HCT116 (cell line): ENCODE measurements at regions not wholly inside any gene's neighbourhood (a gene's known extent, or its start where the extent isn't known, plus 50 kb on each side); places are given as distances from the start of the nearest gene placed in this dataset.

Experiments used
- ATAC-seq: fragments of 200-7000 bp; cut with Tn5 transposase; 2 replicates; pipeline ENCODE4 v1.9.1; 2020; ENCODE audit warnings: mild to moderate bottlenecking, moderate library complexity
- BruUV-seq: library from RNA; stranded (reverse); fragments of 400-500 nt; replicated peaks from 2 replicates; lab custom pipeline; 2021; lab: Mats Ljungman, UMichigan
- CTCF ChIA-PET: fragments of 300-600 bp; sonication (Branson Sonifier 250); formaldehyde crosslinking; loops from one replicate; lab custom pipeline; 2021; ENCODE audit warnings: antibody characterized with exemption; lab: Charles Lee
- POLR2A ChIA-PET: fragments of 300-600, 350-600 bp; sonication (Branson Sonifier 250); formaldehyde crosslinking; loops from one replicate; lab custom pipeline; 2021; ENCODE audit warnings: antibody characterized with exemption; lab: Charles Lee
- RAD21 ChIA-PET, 2 experiments: fragments of 300-600 bp; sonication (Branson Sonifier 250); formaldehyde crosslinking; loops; one replicate each; lab custom pipeline; 2023; ENCODE audit warnings: low total read pairs in 2 of 2; ENCODE audit not compliant: uncharacterized antibody in 2 of 2, unreplicated experiment in 2 of 2, low non-redundant PET in 1 of 2; lab: Charles Lee
- DNase-seq: peaks from one replicate; pipeline ENCODE4 v3.0.0-alpha.2; 2010; ENCODE audit warnings: low read depth, low spot score
- H2AFZ ChIP-seq: fragments of 200-600 bp; shearing (Covaris generic), sonication (generic); 2 replicates; pipeline ENCODE4 v1.6.1; 2017; ENCODE audit warnings: low read depth, mixed run types, mixed read lengths, antibody characterized with exemption, low read length; ENCODE audit not compliant: poor library complexity, severe bottlenecking
- H3K27ac ChIP-seq: 2 replicates; pipeline ENCODE4 v1.5.1; 2012; ENCODE audit warnings: low read depth, low read length
- H3K27me3 ChIP-seq: fragments of 200-600 bp; sonication (generic); 2 replicates; pipeline ENCODE4 v1.6.1; 2016; ENCODE audit warnings: mixed run types, low read length, mixed read lengths; ENCODE audit not compliant: insufficient read depth
- H3K36me3 ChIP-seq, 2 experiments: fragments of 200-500 bp in 1 of 2; fragments of 200-600 bp in 1 of 2; sonication (Bioruptor generic) in 1 of 2; sonication (generic) in 1 of 2; 2 replicates each; pipeline versions ENCODE4 v1.5.1 to v1.6.1; 2014 to 2016; ENCODE audit warnings: low read length in 2 of 2, inconsistent platforms in 1 of 2, mixed read lengths in 1 of 2, mixed run types in 1 of 2; ENCODE audit not compliant: insufficient read depth in 2 of 2, control insufficient read depth in 1 of 2
- H3K4me1 ChIP-seq, 2 experiments: fragments of 200-600 bp in 1 of 2; sonication (generic) in 1 of 2; 2 replicates each; pipeline versions ENCODE4 v1.5.1 to v1.6.1; 2012 to 2017; ENCODE audit warnings: low read length in 2 of 2, inconsistent platforms in 1 of 2, mild to moderate bottlenecking in 1 of 2, mixed read lengths in 1 of 2, mixed run types in 1 of 2, moderate library complexity in 1 of 2; ENCODE audit not compliant: insufficient read depth in 2 of 2, control insufficient read depth in 1 of 2
- H3K4me2 ChIP-seq: fragments of 200-600 bp; sonication (generic); 2 replicates; pipeline ENCODE4 v1.6.1; 2017; ENCODE audit warnings: mixed run types, low read length, mixed read lengths
- H3K4me3 ChIP-seq, 2 experiments: fragments of 200-600 bp in 1 of 2; sonication (generic) in 1 of 2; replicated peaks in 1 of 2; 2 replicates each; pipeline ENCODE4 v1.5.1; 2011 to 2016; ENCODE audit warnings: low read length in 2 of 2, control low read depth in 1 of 2, low read depth in 1 of 2, mild to moderate bottlenecking in 1 of 2, mixed read lengths in 1 of 2, mixed run types in 1 of 2
- H3K79me2 ChIP-seq: fragments of 200-600 bp; sonication (generic); 2 replicates; pipeline ENCODE4 v1.6.1; 2017; ENCODE audit warnings: mild to moderate bottlenecking, mixed run types, low read length, moderate library complexity, mixed read lengths; ENCODE audit not compliant: insufficient read depth
- H3K9ac ChIP-seq: fragments of 200-600 bp; sonication (generic); 2 replicates; pipeline ENCODE4 v1.6.1; 2016; ENCODE audit warnings: low read length, mixed read lengths
- H3K9me2 ChIP-seq: fragments of 200-600 bp; sonication (generic), shearing (Covaris generic); 2 replicates; pipeline ENCODE4 v1.6.1; 2017; ENCODE audit warnings: mixed run types, mild to moderate bottlenecking, moderate library complexity; ENCODE audit not compliant: insufficient read depth
- H3K9me3 ChIP-seq, 2 experiments: fragments of 200-500 bp in 1 of 2; fragments of 200-600 bp in 1 of 2; sonication (Bioruptor generic) in 1 of 2; sonication (generic) in 1 of 2; 2 replicates each; pipeline ENCODE4 v1.6.1; 2014 to 2017; ENCODE audit warnings: low read length in 2 of 2, mixed read lengths in 2 of 2, inconsistent platforms in 1 of 2, low read depth in 1 of 2, mild to moderate bottlenecking in 1 of 2, mixed run types in 1 of 2, moderate library complexity in 1 of 2; ENCODE audit not compliant: control insufficient read depth in 1 of 2, insufficient read depth in 1 of 2
- H4K20me1 ChIP-seq: fragments of 200-600 bp; sonication (generic), shearing (Covaris generic); 2 replicates; pipeline ENCODE4 v1.6.1; 2017; ENCODE audit warnings: mixed run types, mild to moderate bottlenecking, moderate library complexity; ENCODE audit not compliant: insufficient read depth
- CBX3 ChIP-seq: IDR thresholded peaks from 2 replicates; pipeline ENCODE4 v1.6.1; 2012; ENCODE audit warnings: low read depth
- CEBPB ChIP-seq: IDR thresholded peaks from 2 replicates; pipeline ENCODE4 v1.6.1; 2012; ENCODE audit warnings: low read depth
- EGR1 ChIP-seq: IDR thresholded peaks from 2 replicates; pipeline ENCODE4 v1.6.1; 2012; ENCODE audit warnings: low read depth
- ELF1 ChIP-seq: IDR thresholded peaks from 2 replicates; pipeline ENCODE4 v1.6.1; 2012; ENCODE audit warnings: low read depth, borderline replicate concordance
- EZH2 ChIP-seq: fragments of 200-600 bp; sonication (generic); IDR thresholded peaks from 2 replicates; pipeline ENCODE4 v1.6.1; 2017; ENCODE audit warnings: antibody characterized with exemption, mixed run types
- FOSL1 ChIP-seq: IDR thresholded peaks from 2 replicates; pipeline ENCODE4 v1.6.1; 2012; ENCODE audit warnings: low read depth
- JUND ChIP-seq: IDR thresholded peaks from 2 replicates; pipeline ENCODE4 v1.6.1; 2012
- MAX ChIP-seq: IDR thresholded peaks from 2 replicates; pipeline ENCODE4 v1.6.1; 2012
- RAD21 ChIP-seq: IDR thresholded peaks from 2 replicates; pipeline ENCODE4 v1.6.1; 2012; ENCODE audit warnings: low read depth, mild to moderate bottlenecking
- SIN3A ChIP-seq: IDR thresholded peaks from 2 replicates; pipeline ENCODE4 v1.6.1; 2012; ENCODE audit warnings: low read depth
- SP1 ChIP-seq: IDR thresholded peaks from 2 replicates; pipeline ENCODE4 v1.6.1; 2012; ENCODE audit warnings: low read depth
- SRF ChIP-seq: IDR thresholded peaks from 2 replicates; pipeline ENCODE4 v1.6.1; 2012; ENCODE audit warnings: low read depth
- TCF7L2 ChIP-seq: IDR thresholded peaks from 2 replicates; pipeline ENCODE4 v1.7.0; 2011; ENCODE audit warnings: borderline replicate concordance, inconsistent platforms; ENCODE audit not compliant: insufficient read depth, insufficient read length; ENCODE audit errors: extremely low read depth
- YY1 ChIP-seq: IDR thresholded peaks from 2 replicates; pipeline ENCODE4 v1.6.1; 2011; ENCODE audit warnings: low read length, low read depth, moderate library complexity, mild to moderate bottlenecking; ENCODE audit not compliant: insufficient replicate concordance; ENCODE audit errors: extremely low read depth
- ZBTB33 ChIP-seq: IDR thresholded peaks from 2 replicates; pipeline ENCODE4 v1.6.1; 2011; ENCODE audit warnings: mild to moderate bottlenecking, low read length, moderate library complexity; ENCODE audit not compliant: insufficient replicate concordance; ENCODE audit errors: extremely low read depth
- ZFX ChIP-seq: fragments of 450-650 bp; IDR thresholded peaks from 2 replicates; pipeline ENCODE4 v1.6.1; 2017
- ZNF274 ChIP-seq: fragments of 200-500 bp; sonication (Bioruptor generic); IDR thresholded peaks from 2 replicates; pipeline ENCODE4 v1.6.1; 2014; ENCODE audit warnings: mild to moderate bottlenecking, low read depth, low read length, inconsistent platforms
- intact Hi-C: fragments of 100-400 bp; cut with micrococcal nuclease; formaldehyde crosslinking; loops from 2 replicates; pipeline ENCODE4 v1.10.0; 2022
- TF ChIP-seq, protein P1 (sequence below): IDR thresholded peaks from 2 replicates; pipeline ENCODE4 v1.6.1; 2012; ENCODE audit warnings: low read depth
- TF ChIP-seq, protein P2 (sequence below), 3 experiments: fragments of 200-600 bp in 1 of 3; sonication (generic) in 1 of 3; IDR thresholded peaks in 2 of 3; conservative IDR thresholded peaks in 1 of 3; 2 replicates each; pipeline ENCODE4 v1.5.1; 2012 to 2017; ENCODE audit warnings: low read depth in 2 of 3, low read length in 2 of 3, antibody characterized with exemption in 1 of 3, borderline replicate concordance in 1 of 3, control low read depth in 1 of 3, mild to moderate bottlenecking in 1 of 3, mixed read lengths in 1 of 3, mixed run types in 1 of 3, moderate library complexity in 1 of 3; ENCODE audit not compliant: insufficient read depth in 1 of 3

GRCh38 chr2:131801210-131801744 is 273.6 kb downstream of the CCDC74A start:
- POLR2A ChIA-PET = no interaction called here
- peak overlapping the region; percentile 83; the same call in 1 of the 2 replicates for H3K4me2 ChIP-seq
- peaks cover 0 to 7% of the 10 kb centered on the region in 2 experiments; a peak in 3 of 4 replicates for H3K4me1 ChIP-seq
- H3K27ac ChIP-seq = no peak overlapping the region
- RAD21 ChIA-PET = no interaction called here
- no TSS peak for BruUV-seq
- no peak overlapping the region for H3K9ac ChIP-seq
- TF ChIP-seq SRF (no peak), JUND (no peak), MAX (no peak), CBX3 (no peak), FOSL1 (no peak), EZH2 (no peak), EGR1 (no peak), SP1 (no peak), RAD21 (no peak), ZBTB33 (no peak), ELF1 (no peak), TCF7L2 (no peak), ZFX (no peak), CEBPB (no peak), YY1 (no peak), ZNF274 (no peak), SIN3A (no peak)
- TF ChIP-seq, protein P1, sequence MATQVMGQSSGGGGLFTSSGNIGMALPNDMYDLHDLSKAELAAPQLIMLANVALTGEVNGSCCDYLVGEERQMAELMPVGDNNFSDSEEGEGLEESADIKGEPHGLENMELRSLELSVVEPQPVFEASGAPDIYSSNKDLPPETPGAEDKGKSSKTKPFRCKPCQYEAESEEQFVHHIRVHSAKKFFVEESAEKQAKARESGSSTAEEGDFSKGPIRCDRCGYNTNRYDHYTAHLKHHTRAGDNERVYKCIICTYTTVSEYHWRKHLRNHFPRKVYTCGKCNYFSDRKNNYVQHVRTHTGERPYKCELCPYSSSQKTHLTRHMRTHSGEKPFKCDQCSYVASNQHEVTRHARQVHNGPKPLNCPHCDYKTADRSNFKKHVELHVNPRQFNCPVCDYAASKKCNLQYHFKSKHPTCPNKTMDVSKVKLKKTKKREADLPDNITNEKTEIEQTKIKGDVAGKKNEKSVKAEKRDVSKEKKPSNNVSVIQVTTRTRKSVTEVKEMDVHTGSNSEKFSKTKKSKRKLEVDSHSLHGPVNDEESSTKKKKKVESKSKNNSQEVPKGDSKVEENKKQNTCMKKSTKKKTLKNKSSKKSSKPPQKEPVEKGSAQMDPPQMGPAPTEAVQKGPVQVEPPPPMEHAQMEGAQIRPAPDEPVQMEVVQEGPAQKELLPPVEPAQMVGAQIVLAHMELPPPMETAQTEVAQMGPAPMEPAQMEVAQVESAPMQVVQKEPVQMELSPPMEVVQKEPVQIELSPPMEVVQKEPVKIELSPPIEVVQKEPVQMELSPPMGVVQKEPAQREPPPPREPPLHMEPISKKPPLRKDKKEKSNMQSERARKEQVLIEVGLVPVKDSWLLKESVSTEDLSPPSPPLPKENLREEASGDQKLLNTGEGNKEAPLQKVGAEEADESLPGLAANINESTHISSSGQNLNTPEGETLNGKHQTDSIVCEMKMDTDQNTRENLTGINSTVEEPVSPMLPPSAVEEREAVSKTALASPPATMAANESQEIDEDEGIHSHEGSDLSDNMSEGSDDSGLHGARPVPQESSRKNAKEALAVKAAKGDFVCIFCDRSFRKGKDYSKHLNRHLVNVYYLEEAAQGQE = no peak
- TF ChIP-seq, protein P2, sequence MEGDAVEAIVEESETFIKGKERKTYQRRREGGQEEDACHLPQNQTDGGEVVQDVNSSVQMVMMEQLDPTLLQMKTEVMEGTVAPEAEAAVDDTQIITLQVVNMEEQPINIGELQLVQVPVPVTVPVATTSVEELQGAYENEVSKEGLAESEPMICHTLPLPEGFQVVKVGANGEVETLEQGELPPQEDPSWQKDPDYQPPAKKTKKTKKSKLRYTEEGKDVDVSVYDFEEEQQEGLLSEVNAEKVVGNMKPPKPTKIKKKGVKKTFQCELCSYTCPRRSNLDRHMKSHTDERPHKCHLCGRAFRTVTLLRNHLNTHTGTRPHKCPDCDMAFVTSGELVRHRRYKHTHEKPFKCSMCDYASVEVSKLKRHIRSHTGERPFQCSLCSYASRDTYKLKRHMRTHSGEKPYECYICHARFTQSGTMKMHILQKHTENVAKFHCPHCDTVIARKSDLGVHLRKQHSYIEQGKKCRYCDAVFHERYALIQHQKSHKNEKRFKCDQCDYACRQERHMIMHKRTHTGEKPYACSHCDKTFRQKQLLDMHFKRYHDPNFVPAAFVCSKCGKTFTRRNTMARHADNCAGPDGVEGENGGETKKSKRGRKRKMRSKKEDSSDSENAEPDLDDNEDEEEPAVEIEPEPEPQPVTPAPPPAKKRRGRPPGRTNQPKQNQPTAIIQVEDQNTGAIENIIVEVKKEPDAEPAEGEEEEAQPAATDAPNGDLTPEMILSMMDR (IDR thresholded peaks at IDR 0.05 in 2 of 3, conservative IDR thresholded peaks at IDR 0.05 in 1 of 3; ENCODE audit: borderline replicate concordance in 1 of 3, insufficient read depth in 1 of 3, low read depth in 2 of 3, low read length in 2 of 3) = no peak
- TF ChIP-seq, all 23 proteins: peak for 0
- DNase-seq (no peak), ATAC-seq (no peak)
- Histone ChIP-seq H3K4me3 (no peak overlapping the region), H2AFZ (no peak overlapping the region), H3K9me3 (no peaks in the 10 kb centered on the region), H3K79me2 (no peaks in the 10 kb centered on the region), H3K36me3 (no peaks in the 10 kb centered on the region), H3K9me2 (no peaks in the 10 kb centered on the region), H3K27me3 (no peaks in the 10 kb centered on the region), H4K20me1 (no peaks in the 10 kb centered on the region)
- intact Hi-C loops = loop anchor here (2.0 to 5.0 kb wide), 3 partner anchors 126 to 649 kb away; no protein-coding TSS in a partner anchor
- CTCF ChIA-PET = interaction anchor here (1.1 to 1.8 kb wide), 3 partner anchors 13 to 643 kb away, joined by 3 to 9 read pairs (median 4); no protein-coding TSS in a partner anchor
